BLaER1 (cell line): ENCODE measurements at regions not wholly inside any gene's neighbourhood (a gene's known extent, or its start where the extent isn't known, plus 50 kb on each side); places are given as distances from the start of the nearest gene placed in this dataset.

Source experiments
- H3K27ac ChIP-seq: shearing (Covaris generic); formaldehyde crosslinking; 2 replicates; pipeline ENCODE4 v1.8.1; 2022
- H3K27me3 ChIP-seq: shearing (Covaris generic); formaldehyde crosslinking; 2 replicates; pipeline ENCODE4 v1.8.1; 2022
- H3K36me3 ChIP-seq: shearing (Covaris generic); formaldehyde crosslinking; 2 replicates; pipeline ENCODE4 v1.8.1; 2022
- H3K4me1 ChIP-seq: shearing (Covaris generic); formaldehyde crosslinking; 2 replicates; pipeline ENCODE4 v1.8.1; 2022
- H3K4me2 ChIP-seq: shearing (Covaris generic); formaldehyde crosslinking; 2 replicates; pipeline ENCODE4 v1.8.1; 2022
- H3K4me3 ChIP-seq: shearing (Covaris generic); formaldehyde crosslinking; 2 replicates; pipeline ENCODE4 v1.8.1; 2022
- H3K9ac ChIP-seq: shearing (Covaris generic); formaldehyde crosslinking; 2 replicates; pipeline ENCODE4 v1.8.1; 2022
- H3K9me3 ChIP-seq: shearing (Covaris generic); formaldehyde crosslinking; 2 replicates; pipeline ENCODE4 v1.8.1; 2022
- H4K20me1 ChIP-seq: shearing (Covaris generic); formaldehyde crosslinking; 2 replicates; pipeline ENCODE4 v1.8.1; 2022
- Cebpa-rat ChIP-seq: shearing (Covaris generic); IDR thresholded peaks from 2 replicates; pipeline ENCODE4 v1.8.1; 2022

DNA sequence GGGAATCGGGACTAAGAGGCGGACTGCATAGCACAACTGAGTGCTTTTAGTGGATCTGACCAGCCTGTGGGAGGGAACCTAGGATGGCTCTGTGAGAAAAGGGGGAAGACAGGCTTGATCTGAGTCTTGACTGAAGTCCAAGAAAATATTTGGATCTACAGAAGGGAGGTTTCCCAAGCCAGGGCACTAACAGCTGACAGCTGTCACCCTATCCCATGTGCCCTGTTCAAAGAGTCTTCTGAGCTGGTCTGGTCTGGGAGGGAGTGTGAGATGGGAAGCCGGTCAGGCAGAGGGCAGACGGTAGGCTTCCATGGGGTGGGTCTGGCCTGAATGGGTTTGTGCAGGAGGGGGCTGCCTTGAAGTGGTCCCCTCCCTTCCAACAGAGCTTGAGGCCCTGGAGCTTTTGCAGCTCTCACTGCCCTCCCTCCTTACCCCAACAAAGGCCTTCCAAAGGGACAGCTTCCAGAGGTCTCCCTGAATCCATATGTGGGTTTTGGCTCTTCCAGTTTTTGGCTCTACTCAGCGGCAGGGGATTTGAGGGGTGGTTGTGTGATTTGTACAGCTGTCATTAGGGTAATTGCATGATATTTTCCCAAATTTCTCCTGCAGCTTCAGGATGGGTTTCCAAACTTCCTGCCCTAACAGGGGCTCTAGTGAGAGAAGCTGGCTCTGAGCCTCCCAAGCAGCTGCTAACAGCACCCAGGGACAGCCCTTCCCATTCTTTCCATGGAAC, 643.7 kb downstream of the BCOR start:
- Histone ChIP-seq H3K27me3 (no peaks in the 10 kb centered on the region), H3K4me3 (no peak overlapping the region), H4K20me1 (no peaks in the 10 kb centered on the region), H3K9ac (no peak overlapping the region), H3K9me3 (peaks cover 8% of the 10 kb centered on the region; the same call in 1 of the 2 replicates), H3K4me1 (peaks cover 13% of the 10 kb centered on the region; the same call in 1 of the 2 replicates), H3K27ac (no peak overlapping the region), H3K4me2 (no peak overlapping the region), H3K36me3 (no peaks in the 10 kb centered on the region)
- TF ChIP-seq Cebpa-rat, result no peak

- H3K4me1 ChIP-seq, result peaks cover 10% of the 10 kb centered on the region
- peaks cover 8% of the 10 kb centered on the region; the same call in 1 of the 2 replicates for H3K9me3 ChIP-seq
- H3K27ac ChIP-seq, result no peak overlapping the region
- no peak overlapping the region for H3K9ac ChIP-seq
- H4K20me1 ChIP-seq, result no peaks in the 10 kb centered on the region
- H3K27me3 ChIP-seq, result no peaks in the 10 kb centered on the region
- H3K36me3 ChIP-seq, result no peaks in the 10 kb centered on the region
- no peak overlapping the region for H3K4me3 ChIP-seq
- H3K4me2 ChIP-seq, result no peak overlapping the region
- TF ChIP-seq Cebpa-rat, result no peak
Measured at GRCh38 chrX:39456894-39457604, 640.7 kb downstream of the BCOR start.

GRCh38 chrX:39458779-39459178, 639.0 kb downstream of the BCOR start:
- no peak for TF ChIP-seq Cebpa-rat
- Histone ChIP-seq H3K9ac (no peak overlapping the region), H3K9me3 (peaks cover 8% of the 10 kb centered on the region; the same call in 1 of the 2 replicates), H3K27ac (no peak overlapping the region), H3K4me1 (peaks cover 25% of the 10 kb centered on the region), H4K20me1 (no peaks in the 10 kb centered on the region), H3K36me3 (no peaks in the 10 kb centered on the region), H3K27me3 (no peaks in the 10 kb centered on the region), H3K4me2 (no peak overlapping the region), H3K4me3 (no peak overlapping the region)

- H3K36me3 ChIP-seq, result no peaks in the 10 kb centered on the region
- no peak overlapping the region for H3K4me2 ChIP-seq
- H3K9ac ChIP-seq, result no peak overlapping the region
- peaks cover 8% of the 10 kb centered on the region; the same call in 1 of the 2 replicates for H3K9me3 ChIP-seq
- no peak overlapping the region for H3K4me3 ChIP-seq
- no peaks in the 10 kb centered on the region for H3K27me3 ChIP-seq
- H4K20me1 ChIP-seq, result no peaks in the 10 kb centered on the region
- no peak for TF ChIP-seq Cebpa-rat
- H3K27ac ChIP-seq, result no peak overlapping the region
- peaks cover 29% of the 10 kb centered on the region for H3K4me1 ChIP-seq
Measured at GRCh38 chrX:39459204-39459603, 638.6 kb downstream of the BCOR start.

DNA sequence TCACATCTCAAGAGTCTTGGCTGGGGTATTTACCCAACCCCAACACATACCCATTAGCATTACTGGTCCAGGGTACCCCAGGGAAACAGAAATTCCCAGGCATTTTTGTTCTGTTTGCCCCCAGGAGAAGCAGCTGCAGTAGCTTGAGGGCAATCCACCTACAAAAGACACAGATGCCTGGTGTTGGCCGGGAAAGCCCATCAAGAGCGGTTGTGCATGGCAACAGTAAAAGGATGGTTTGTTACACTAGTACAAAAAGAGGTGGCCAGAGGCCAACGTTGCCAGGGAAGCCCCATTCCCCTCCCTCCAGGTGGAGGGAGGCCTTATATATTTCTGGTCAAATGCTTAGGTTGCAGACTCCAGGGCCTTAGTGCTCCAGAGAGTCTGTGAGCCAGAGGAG, 637.8 kb downstream of the BCOR start:
- Histone ChIP-seq H3K9ac (no peak overlapping the region), H3K27me3 (no peaks in the 10 kb centered on the region), H3K4me2 (no peak overlapping the region), H3K4me3 (no peak overlapping the region), H3K27ac (no peak overlapping the region), H4K20me1 (no peaks in the 10 kb centered on the region), H3K9me3 (peaks cover 8% of the 10 kb centered on the region; the same call in 1 of the 2 replicates), H3K36me3 (no peaks in the 10 kb centered on the region), H3K4me1 (peaks cover 37% of the 10 kb centered on the region)
- TF ChIP-seq Cebpa-rat, result no peak

DNA sequence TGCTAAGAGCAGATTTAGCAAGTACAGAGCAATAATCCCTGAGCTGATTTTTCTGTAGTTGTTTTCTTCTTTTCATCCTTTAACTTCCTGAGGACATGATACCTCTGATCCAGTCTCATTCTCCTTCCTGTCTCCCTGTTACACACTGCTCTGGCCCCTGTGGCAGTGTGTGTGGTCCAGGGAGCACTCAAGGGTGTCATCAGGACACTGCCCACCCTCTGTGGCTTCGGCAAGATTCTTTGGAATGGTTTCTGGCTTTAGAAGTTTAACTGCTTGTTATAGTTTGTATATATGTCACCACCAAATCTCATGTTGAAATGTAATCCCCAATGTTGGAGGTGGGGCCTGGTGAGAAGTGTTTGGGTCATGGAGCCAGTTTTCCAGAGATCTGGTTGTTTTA, 637.3 kb downstream of the BCOR start:
- H3K9ac ChIP-seq, result no peak overlapping the region
- no peak overlapping the region for H3K4me2 ChIP-seq
- H3K4me3 ChIP-seq, result no peak overlapping the region
- TF ChIP-seq Cebpa-rat, result no peak
- H3K4me1 ChIP-seq, result peaks cover 41% of the 10 kb centered on the region
- H3K36me3 ChIP-seq, result no peaks in the 10 kb centered on the region
- no peaks in the 10 kb centered on the region for H4K20me1 ChIP-seq
- no peaks in the 10 kb centered on the region for H3K27me3 ChIP-seq
- H3K27ac ChIP-seq, result no peak overlapping the region
- peaks cover 8% of the 10 kb centered on the region; the same call in 1 of the 2 replicates for H3K9me3 ChIP-seq

DNA sequence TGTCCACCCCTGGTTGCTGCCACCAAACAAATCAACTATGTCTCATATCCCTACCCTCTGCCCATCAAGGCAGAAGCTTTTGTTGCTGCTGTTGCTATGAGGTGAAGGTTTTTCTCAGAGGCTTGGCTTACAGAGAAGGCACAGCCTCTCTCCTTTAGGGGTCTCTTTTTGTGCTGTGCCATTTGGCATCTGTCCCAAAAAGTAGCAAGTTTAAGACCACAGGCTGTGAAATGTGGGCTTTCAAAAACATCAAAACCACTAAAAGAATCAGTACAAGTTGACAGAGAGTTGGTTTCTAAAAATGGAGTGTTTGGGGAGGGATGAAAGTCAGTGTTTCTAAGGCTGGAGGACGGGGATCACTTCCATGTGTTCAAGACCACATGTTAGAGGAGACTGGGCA, 634.9 kb downstream of the BCOR start:
- Histone ChIP-seq H4K20me1 (no peaks in the 10 kb centered on the region), H3K36me3 (no peaks in the 10 kb centered on the region), H3K9me3 (no peaks in the 10 kb centered on the region), H3K4me2 (peak overlapping the region; percentile 46), H3K9ac (no peak overlapping the region), H3K4me1 (peaks cover 41% of the 10 kb centered on the region), H3K27ac (no peak overlapping the region), H3K27me3 (no peaks in the 10 kb centered on the region), H3K4me3 (no peak overlapping the region)
- TF ChIP-seq Cebpa-rat, result no peak

- H3K36me3 ChIP-seq, result no peaks in the 10 kb centered on the region
- H3K9ac ChIP-seq, result no peak overlapping the region
- no peaks in the 10 kb centered on the region for H4K20me1 ChIP-seq
- H3K27me3 ChIP-seq, result no peaks in the 10 kb centered on the region
- no peak overlapping the region for H3K4me3 ChIP-seq
- H3K4me2 ChIP-seq, result peak overlapping the region; percentile 31
- H3K27ac ChIP-seq, result no peak overlapping the region; the same call in 1 of the 2 replicates
- peaks cover 41% of the 10 kb centered on the region for H3K4me1 ChIP-seq
- H3K9me3 ChIP-seq, result no peaks in the 10 kb centered on the region
- TF ChIP-seq Cebpa-rat, result no peak
Measured at GRCh38 chrX:39464253-39464652, 633.5 kb downstream of the BCOR start.

- no peaks in the 10 kb centered on the region for H3K36me3 ChIP-seq
- H3K4me1 ChIP-seq, result peaks cover 35% of the 10 kb centered on the region
- no peaks in the 10 kb centered on the region for H3K27me3 ChIP-seq
- no peak for TF ChIP-seq Cebpa-rat
- no peak overlapping the region for H3K9ac ChIP-seq
- no peak overlapping the region for H3K4me3 ChIP-seq
- no peaks in the 10 kb centered on the region for H4K20me1 ChIP-seq
- no peak overlapping the region for H3K4me2 ChIP-seq
- no peaks in the 10 kb centered on the region for H3K9me3 ChIP-seq
- H3K27ac ChIP-seq, result no peak overlapping the region
Measured at GRCh38 chrX:39465467-39465866, 632.3 kb downstream of the BCOR start.

- H3K4me3 ChIP-seq, result no peak overlapping the region
- no peak overlapping the region for H3K4me2 ChIP-seq
- TF ChIP-seq Cebpa-rat, result no peak
- H3K9ac ChIP-seq, result no peak overlapping the region
- no peaks in the 10 kb centered on the region for H3K36me3 ChIP-seq
- no peaks in the 10 kb centered on the region for H3K9me3 ChIP-seq
- H4K20me1 ChIP-seq, result no peaks in the 10 kb centered on the region
- H3K27me3 ChIP-seq, result no peaks in the 10 kb centered on the region
- peaks cover 31% of the 10 kb centered on the region for H3K4me1 ChIP-seq
- no peak overlapping the region; the same call in 1 of the 2 replicates for H3K27ac ChIP-seq
Measured at GRCh38 chrX:39465906-39466305, 631.9 kb downstream of the BCOR start.
